Right atrium auricular region (tissue), 2 donors: ENCODE measurements at regions not wholly inside any gene's neighbourhood (a gene's known extent, or its start where the extent isn't known, plus 50 kb on each side); places are given as distances from the start of the nearest gene placed in this dataset.

Experiments used
- DNase-seq: peaks from one replicate; pipeline ENCODE4 v3.0.0-alpha.2; 2019; ENCODE audit warnings: low spot score
- H3K27ac ChIP-seq, 2 donors: fragments of 200-600 bp; sonication (generic); 1 replicate in 1 of 2; 2 replicates in 1 of 2; pipeline ENCODE4 v1.5.1; 2016 to 2019
- H3K27me3 ChIP-seq, 2 donors: fragments of 200-600 bp; sonication (generic); one replicate each; pipeline versions ENCODE4 v1.5.1 to v1.6.0; 2017 to 2019
- H3K36me3 ChIP-seq: fragments of 200-600 bp; sonication (generic); one replicate; pipeline ENCODE4 v1.5.1; 2016
- H3K4me1 ChIP-seq, 2 donors: fragments of 200-600 bp; sonication (generic); one replicate each; pipeline versions ENCODE4 v1.5.1 to v1.6.0; 2017 to 2019
- H3K4me3 ChIP-seq, 2 donors: fragments of 200-600 bp; sonication (generic); 1 replicate in 1 of 2; 2 replicates in 1 of 2; pipeline ENCODE4 v1.5.1; 2017 to 2019; ENCODE audit warnings: mild to moderate bottlenecking in 1 of 2, moderate library complexity in 1 of 2
- H3K9me3 ChIP-seq, 2 donors: fragments of 200-600 bp; sonication (generic); one replicate each; pipeline ENCODE4 v1.5.1; 2019
- TF ChIP-seq, protein P1 (sequence below), 2 donors: fragments of 200-600 bp; sonication (generic); IDR thresholded peaks; one replicate each; pipeline ENCODE4 v1.5.1; 2019; ENCODE audit warnings: antibody characterized with exemption in 2 of 2

DNA sequence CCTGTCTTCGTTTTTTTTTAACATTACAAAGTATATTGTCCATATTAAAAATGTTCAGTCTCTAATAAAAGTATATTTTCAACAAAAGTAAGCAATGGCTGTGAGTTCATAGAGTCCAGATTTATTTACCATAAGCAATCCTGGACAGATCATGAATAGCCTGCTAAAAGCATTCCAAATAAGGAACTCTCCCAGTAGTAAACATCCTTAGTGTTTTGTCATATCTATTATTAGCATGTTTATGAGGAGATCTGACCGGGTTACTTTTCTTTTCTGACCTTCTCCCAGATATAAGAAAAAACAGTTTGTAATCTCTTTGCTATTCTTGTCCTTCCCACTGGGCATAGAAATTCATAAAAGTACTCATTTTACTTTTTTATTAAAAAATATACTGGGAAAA is 403.9 kb upstream of the ANO3 start:
- TF ChIP-seq, protein P1, sequence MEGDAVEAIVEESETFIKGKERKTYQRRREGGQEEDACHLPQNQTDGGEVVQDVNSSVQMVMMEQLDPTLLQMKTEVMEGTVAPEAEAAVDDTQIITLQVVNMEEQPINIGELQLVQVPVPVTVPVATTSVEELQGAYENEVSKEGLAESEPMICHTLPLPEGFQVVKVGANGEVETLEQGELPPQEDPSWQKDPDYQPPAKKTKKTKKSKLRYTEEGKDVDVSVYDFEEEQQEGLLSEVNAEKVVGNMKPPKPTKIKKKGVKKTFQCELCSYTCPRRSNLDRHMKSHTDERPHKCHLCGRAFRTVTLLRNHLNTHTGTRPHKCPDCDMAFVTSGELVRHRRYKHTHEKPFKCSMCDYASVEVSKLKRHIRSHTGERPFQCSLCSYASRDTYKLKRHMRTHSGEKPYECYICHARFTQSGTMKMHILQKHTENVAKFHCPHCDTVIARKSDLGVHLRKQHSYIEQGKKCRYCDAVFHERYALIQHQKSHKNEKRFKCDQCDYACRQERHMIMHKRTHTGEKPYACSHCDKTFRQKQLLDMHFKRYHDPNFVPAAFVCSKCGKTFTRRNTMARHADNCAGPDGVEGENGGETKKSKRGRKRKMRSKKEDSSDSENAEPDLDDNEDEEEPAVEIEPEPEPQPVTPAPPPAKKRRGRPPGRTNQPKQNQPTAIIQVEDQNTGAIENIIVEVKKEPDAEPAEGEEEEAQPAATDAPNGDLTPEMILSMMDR (IDR thresholded peaks at IDR 0.05) = no peak
- H3K27me3 ChIP-seq = no peaks in the 10 kb centered on the region
- H3K27ac ChIP-seq = no peak overlapping the region
- no peaks in the 10 kb centered on the region for H3K9me3 ChIP-seq
- H3K4me1 ChIP-seq = no peaks in the 10 kb centered on the region
- no peaks in the 10 kb centered on the region for H3K36me3 ChIP-seq
- no peak overlapping the region for H3K4me3 ChIP-seq
- no peak for DNase-seq

DNA sequence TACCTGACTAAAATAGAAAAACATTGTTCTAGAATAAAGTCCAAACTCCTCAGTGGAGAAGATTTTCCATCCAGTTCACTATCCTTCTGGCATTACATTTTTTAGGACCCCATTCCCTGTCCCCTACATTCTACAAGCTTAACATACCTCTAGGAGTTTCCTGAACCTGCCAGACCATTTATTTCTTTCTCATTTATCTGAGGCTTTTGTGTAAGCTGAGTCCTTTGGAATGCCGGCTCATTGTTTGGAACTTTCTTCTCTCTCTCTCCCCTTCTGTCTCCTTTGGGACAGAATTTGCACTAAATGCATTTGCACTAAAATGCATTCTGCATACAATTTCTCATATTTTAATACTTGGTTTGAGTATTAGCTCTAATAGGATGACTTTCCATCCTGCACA is 393.0 kb upstream of the ANO3 start:
- Histone ChIP-seq H3K27me3 (no peaks in the 10 kb centered on the region), H3K4me1 (no peaks in the 10 kb centered on the region), H3K4me3 (no peak overlapping the region), H3K27ac (no peak overlapping the region), H3K36me3 (no peaks in the 10 kb centered on the region), H3K9me3 (no peaks in the 10 kb centered on the region)
- TF ChIP-seq, protein P1 (IDR thresholded peaks at IDR 0.05) = no peak
- no peak for DNase-seq

DNA sequence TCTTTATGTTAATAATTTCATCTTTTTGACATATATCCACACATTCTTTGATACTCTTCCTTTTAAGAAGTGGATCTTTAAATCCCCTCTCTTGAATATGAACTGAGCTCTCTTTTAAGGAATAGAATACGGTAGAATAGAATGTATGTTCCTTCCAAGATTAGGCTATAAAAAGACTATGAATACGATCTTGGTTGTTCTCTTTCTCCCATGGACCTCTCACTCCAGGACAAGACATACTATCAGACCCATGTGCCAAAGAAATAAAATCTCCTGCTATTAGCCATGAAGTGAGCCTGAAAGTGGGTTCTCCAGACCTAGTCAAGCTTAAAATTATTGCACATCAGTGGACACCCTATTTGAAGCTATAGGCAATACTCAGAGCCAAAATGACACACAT is 392.2 kb upstream of the ANO3 start:
- TF ChIP-seq, protein P1 (IDR thresholded peaks at IDR 0.05) = no peak
- no peak for DNase-seq
- no peaks in the 10 kb centered on the region for H3K27me3 ChIP-seq
- no peak overlapping the region for H3K27ac ChIP-seq
- no peaks in the 10 kb centered on the region for H3K4me1 ChIP-seq
- no peaks in the 10 kb centered on the region for H3K9me3 ChIP-seq
- no peak overlapping the region for H3K4me3 ChIP-seq
- H3K36me3 ChIP-seq = no peaks in the 10 kb centered on the region

DNA sequence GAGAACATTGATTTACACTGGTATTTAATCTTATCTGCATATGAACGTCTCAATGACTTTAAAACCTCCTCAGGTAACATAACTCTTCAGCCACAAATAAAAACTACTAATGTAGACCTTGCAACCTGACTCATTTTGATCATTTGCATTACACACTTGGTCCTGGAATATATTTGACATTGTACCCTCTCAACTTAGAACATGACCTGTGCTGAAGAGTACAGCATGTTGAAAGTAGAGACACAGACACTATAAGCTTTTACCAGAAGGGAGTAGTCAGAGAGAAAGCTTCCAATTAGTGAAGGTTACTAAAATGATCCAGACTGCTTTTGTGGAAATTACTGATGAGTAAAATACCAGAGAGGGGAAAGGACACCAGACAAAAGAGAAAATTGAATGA is 390.6 kb upstream of the ANO3 start:
- H3K36me3 ChIP-seq = no peaks in the 10 kb centered on the region
- no peaks in the 10 kb centered on the region for H3K27me3 ChIP-seq
- H3K4me3 ChIP-seq = no peak overlapping the region
- TF ChIP-seq, protein P1 (IDR thresholded peaks at IDR 0.05) = no peak
- DNase-seq = no peak
- no peaks in the 10 kb centered on the region for H3K4me1 ChIP-seq
- no peaks in the 10 kb centered on the region for H3K9me3 ChIP-seq
- H3K27ac ChIP-seq = no peak overlapping the region

DNA sequence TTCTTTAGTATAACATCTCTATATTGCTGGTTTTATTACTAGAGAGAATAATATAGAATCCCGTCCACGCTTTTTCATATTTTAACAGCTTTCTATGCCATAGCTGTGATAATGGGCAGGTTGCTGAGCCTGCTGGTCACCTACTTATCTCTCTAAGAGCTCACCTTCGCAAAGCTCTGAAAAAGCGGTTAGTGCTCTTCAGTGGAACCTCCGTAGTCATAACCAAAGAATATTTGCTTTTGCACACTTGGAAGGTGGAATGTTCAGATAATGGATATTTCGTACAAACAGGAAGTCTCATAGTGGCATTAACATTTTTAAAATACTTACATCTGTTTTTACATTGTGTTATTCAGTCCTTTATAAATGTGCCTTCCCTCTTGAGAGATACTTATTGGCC is 388.9 kb upstream of the ANO3 start:
- no peaks in the 10 kb centered on the region for H3K36me3 ChIP-seq
- no peaks in the 10 kb centered on the region for H3K27me3 ChIP-seq
- no peak overlapping the region for H3K4me3 ChIP-seq
- TF ChIP-seq, protein P1 (IDR thresholded peaks at IDR 0.05) = no peak
- H3K4me1 ChIP-seq = no peaks in the 10 kb centered on the region
- DNase-seq = no peak
- H3K27ac ChIP-seq = no peak overlapping the region
- H3K9me3 ChIP-seq = no peaks in the 10 kb centered on the region

DNA sequence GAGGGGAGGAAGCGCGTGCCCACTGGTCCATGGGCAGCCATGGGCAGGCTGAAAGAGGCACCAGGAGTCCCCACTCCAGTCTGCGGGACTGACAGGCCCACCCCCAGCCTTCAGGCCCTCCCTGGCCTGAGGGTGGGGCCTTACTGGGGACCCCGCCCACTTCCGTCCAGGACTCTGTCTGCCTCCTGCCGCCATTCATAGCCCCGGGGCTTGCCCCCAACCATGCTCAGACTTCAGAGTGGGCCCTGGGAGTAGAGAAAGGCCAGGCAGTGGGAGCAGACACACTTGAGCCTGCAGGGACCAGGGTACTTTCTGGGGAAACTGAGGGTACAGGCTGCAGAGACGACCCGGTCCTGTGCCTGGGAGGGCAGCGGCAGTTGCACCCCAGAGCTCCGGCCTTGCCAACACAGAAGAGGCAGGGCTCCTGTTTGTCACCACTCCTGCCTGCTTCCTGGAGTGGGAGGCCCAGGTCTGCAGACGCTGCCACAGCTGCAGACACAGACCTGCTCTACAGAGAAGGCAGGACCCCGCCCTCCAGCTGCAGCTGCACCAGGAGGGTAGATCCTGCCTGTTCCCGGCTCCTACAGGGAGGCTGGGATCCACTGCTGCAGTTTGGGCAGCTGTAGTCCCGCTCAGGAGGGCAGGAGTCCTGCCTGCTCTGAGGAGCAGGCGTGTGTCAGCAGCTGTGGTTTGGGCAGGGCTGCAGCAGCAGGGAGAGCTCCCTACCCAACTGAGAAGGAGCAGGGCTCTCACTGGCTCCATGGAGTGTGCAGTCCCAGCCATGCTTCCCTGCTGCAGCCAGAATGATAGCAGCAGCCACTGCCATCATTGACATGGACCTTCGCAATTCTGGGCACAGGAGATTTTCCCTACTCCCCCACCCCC is 387.9 kb upstream of the ANO3 start:
- Histone ChIP-seq H3K9me3 (no peaks in the 10 kb centered on the region), H3K4me1 (no peaks in the 10 kb centered on the region), H3K27me3 (no peaks in the 10 kb centered on the region), H3K4me3 (no peak overlapping the region), H3K27ac (no peak overlapping the region), H3K36me3 (no peaks in the 10 kb centered on the region)
- no peak for DNase-seq
- TF ChIP-seq, protein P1 (IDR thresholded peaks at IDR 0.05) = no peak
